DND-41 (cell line): ENCODE measurements at regions not wholly inside any gene's neighbourhood (a gene's known extent, or its start where the extent isn't known, plus 50 kb on each side); places are given as distances from the start of the nearest gene placed in this dataset.

Experiments
- ATAC-seq: fragments of 200-7000 bp; cut with Tn5 transposase; 3 replicates; pipeline ENCODE4 v1.9.1; 2021; ENCODE audit warnings: low read depth; ENCODE audit not compliant: insufficient read depth
- DNase-seq: peaks from one replicate; pipeline ENCODE4 v3.0.0-alpha.2; 2020
- H2AFZ ChIP-seq: 2 replicates; pipeline ENCODE4 v1.6.0; 2012; ENCODE audit warnings: low read depth, low read length
- H3K27ac ChIP-seq: 2 replicates; pipeline ENCODE4 v1.5.1; 2012; ENCODE audit warnings: low read length, inconsistent platforms
- H3K27me3 ChIP-seq: fragments of 200-600 bp; sonication (generic); 2 replicates; pipeline ENCODE4 v1.6.0; 2012; ENCODE audit warnings: low read length, mild to moderate bottlenecking, inconsistent platforms; ENCODE audit not compliant: insufficient read depth, poor library complexity
- H3K36me3 ChIP-seq: 2 replicates; pipeline ENCODE4 v1.5.1; 2012; ENCODE audit warnings: low read length, inconsistent platforms; ENCODE audit not compliant: insufficient read depth
- H3K4me1 ChIP-seq: 2 replicates; pipeline ENCODE4 v1.5.1; 2012; ENCODE audit warnings: mild to moderate bottlenecking, low read length; ENCODE audit not compliant: insufficient read depth
- H3K4me2 ChIP-seq: 2 replicates; pipeline ENCODE4 v1.6.0; 2012; ENCODE audit warnings: mild to moderate bottlenecking, moderate library complexity, low read length, inconsistent platforms; ENCODE audit not compliant: insufficient read depth
- H3K4me3 ChIP-seq, 2 experiments: fragments of 200-600 bp in 1 of 2; shearing (Covaris generic) in 1 of 2; 2 replicates each; pipeline ENCODE4 v1.5.1; 2012 to 2016; ENCODE audit warnings: inconsistent platforms in 2 of 2, low read length in 2 of 2, mild to moderate bottlenecking in 2 of 2, low read depth in 1 of 2, moderate library complexity in 1 of 2
- H3K79me2 ChIP-seq: 2 replicates; pipeline ENCODE4 v1.6.0; 2012; ENCODE audit warnings: low read length, inconsistent platforms; ENCODE audit not compliant: insufficient read depth
- H3K9ac ChIP-seq: 2 replicates; pipeline ENCODE4 v1.6.0; 2012; ENCODE audit warnings: low read depth, mild to moderate bottlenecking, inconsistent platforms, low read length, moderate library complexity
- H3K9me3 ChIP-seq: 2 replicates; pipeline ENCODE4 v1.5.1; 2012; ENCODE audit warnings: low read length, moderate library complexity, mild to moderate bottlenecking, inconsistent platforms; ENCODE audit not compliant: insufficient read depth, severe bottlenecking
- H4K20me1 ChIP-seq: 2 replicates; pipeline ENCODE4 v1.6.0; 2012; ENCODE audit warnings: low read length; ENCODE audit not compliant: insufficient read depth
- EZH2 ChIP-seq: IDR thresholded peaks from 3 replicates; pipeline ENCODE4 v1.6.1; 2012; ENCODE audit warnings: borderline replicate concordance, low read depth, mild to moderate bottlenecking, moderate library complexity, low read length, inconsistent platforms; ENCODE audit not compliant: severe bottlenecking
- TF ChIP-seq, protein P1 (sequence below): IDR thresholded peaks from 2 replicates; pipeline ENCODE4 v1.5.1; 2012; ENCODE audit warnings: borderline replicate concordance, low read length, moderate library complexity, mild to moderate bottlenecking; ENCODE audit not compliant: poor library complexity, severe bottlenecking; ENCODE audit errors: extremely low read depth

DNA sequence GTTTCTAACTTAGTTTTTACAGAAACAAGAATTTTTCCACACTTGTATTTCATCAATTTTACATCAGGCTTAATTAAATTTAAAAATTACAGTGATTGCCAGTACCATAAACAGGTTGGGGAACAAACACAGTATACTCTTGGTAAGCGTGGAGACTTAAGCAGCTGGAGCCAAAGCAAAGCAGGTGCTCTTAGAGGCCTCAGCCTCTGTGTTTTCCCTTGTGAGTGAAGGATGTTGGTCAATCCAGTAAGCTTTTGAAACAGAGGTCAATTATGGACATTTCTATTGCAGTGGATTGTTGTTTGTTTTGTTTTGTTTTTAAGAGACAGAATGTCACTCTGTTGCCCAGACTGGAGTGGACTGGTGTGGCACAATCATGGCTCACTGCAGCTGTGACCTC, 100.6 kb upstream of the CELF2 start:
- Histone ChIP-seq H3K9ac (no peak overlapping the region), H3K36me3 (no peaks in the 10 kb centered on the region), H3K4me3 (no peak overlapping the region), H3K27me3 (peaks cover 5% of the 10 kb centered on the region), H2AFZ (no peak overlapping the region), H3K79me2 (no peaks in the 10 kb centered on the region), H4K20me1 (no peaks in the 10 kb centered on the region), H3K4me2 (no peak overlapping the region), H3K4me1 (peaks cover 7% of the 10 kb centered on the region; the same call in 1 of the 2 replicates), H3K27ac (no peak overlapping the region), H3K9me3 (no peaks in the 10 kb centered on the region)
- no peak for TF ChIP-seq EZH2
- TF ChIP-seq, protein P1, sequence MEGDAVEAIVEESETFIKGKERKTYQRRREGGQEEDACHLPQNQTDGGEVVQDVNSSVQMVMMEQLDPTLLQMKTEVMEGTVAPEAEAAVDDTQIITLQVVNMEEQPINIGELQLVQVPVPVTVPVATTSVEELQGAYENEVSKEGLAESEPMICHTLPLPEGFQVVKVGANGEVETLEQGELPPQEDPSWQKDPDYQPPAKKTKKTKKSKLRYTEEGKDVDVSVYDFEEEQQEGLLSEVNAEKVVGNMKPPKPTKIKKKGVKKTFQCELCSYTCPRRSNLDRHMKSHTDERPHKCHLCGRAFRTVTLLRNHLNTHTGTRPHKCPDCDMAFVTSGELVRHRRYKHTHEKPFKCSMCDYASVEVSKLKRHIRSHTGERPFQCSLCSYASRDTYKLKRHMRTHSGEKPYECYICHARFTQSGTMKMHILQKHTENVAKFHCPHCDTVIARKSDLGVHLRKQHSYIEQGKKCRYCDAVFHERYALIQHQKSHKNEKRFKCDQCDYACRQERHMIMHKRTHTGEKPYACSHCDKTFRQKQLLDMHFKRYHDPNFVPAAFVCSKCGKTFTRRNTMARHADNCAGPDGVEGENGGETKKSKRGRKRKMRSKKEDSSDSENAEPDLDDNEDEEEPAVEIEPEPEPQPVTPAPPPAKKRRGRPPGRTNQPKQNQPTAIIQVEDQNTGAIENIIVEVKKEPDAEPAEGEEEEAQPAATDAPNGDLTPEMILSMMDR = no peak
- DNase-seq (no peak), ATAC-seq (no peak)

DNA sequence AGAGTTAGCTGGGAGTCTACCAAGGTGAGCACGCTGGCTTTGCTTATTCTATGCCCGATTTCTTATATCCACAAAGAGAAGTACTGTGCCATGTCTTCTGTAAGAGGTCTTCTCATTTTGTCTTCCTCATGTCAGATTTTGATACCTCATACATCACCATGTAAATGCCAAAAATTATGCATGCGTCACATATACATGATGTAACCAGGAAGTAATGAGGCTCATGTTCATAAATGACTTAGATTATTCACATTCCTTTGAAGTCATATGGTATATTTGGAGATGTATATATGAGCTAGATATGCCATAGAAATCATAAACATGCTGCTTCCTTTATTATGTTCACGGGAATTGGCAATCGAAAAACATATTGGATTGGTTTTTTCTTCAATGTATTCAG, 97.7 kb upstream of the CELF2 start:
- Histone ChIP-seq H3K4me2 (no peak overlapping the region), H4K20me1 (no peaks in the 10 kb centered on the region), H3K36me3 (no peaks in the 10 kb centered on the region), H3K27ac (no peak overlapping the region), H3K9me3 (no peaks in the 10 kb centered on the region), H3K4me3 (no peak overlapping the region), H3K79me2 (no peaks in the 10 kb centered on the region), H3K4me1 (peaks cover 4% of the 10 kb centered on the region; the same call in 1 of the 2 replicates), H2AFZ (no peak overlapping the region), H3K9ac (no peak overlapping the region), H3K27me3 (peaks cover 5% of the 10 kb centered on the region)
- TF ChIP-seq, protein P1 = no peak
- TF ChIP-seq EZH2 = no peak
- ATAC-seq (no peak), DNase-seq (no peak)

DNA sequence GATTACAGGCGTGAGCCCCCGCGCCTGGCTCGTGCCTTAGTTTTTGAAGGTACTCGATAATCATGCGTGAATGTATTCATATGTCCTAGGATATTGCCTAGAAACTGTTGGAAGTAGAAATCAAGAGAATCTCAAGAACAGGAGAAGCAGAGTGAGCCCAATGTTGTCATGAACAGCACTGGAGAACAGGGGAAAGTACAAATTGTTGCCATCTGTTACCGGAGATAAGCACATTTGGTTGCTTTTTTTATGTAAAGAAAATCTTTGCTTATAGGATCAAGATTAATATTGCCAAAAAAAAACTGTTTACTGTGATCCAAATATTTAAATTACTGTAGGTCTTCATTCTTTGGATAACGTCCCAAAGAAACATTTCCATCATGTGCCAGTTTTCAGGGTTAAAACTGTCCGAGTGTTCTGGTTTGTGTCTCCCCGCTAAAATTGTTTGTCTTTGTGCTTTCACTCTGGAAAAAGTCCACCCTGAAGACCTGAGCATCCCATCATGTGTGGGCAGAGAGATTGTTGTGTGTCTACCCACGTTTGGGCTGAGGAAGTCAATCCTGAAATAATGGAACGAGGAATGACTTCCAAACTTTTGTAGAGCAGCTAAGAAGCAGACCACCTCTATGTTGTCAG, 95.7 kb upstream of the CELF2 start:
- TF ChIP-seq EZH2 = no peak
- TF ChIP-seq, protein P1 = no peak
- Histone ChIP-seq H3K36me3 (no peaks in the 10 kb centered on the region), H3K27ac (no peak overlapping the region), H3K9ac (no peak overlapping the region), H3K4me2 (no peak overlapping the region), H3K4me1 (no peaks in the 10 kb centered on the region), H3K9me3 (no peaks in the 10 kb centered on the region), H2AFZ (no peak overlapping the region), H3K27me3 (peaks cover 5% of the 10 kb centered on the region), H3K79me2 (no peaks in the 10 kb centered on the region), H3K4me3 (no peak overlapping the region), H4K20me1 (no peaks in the 10 kb centered on the region)
- no peak for DNase-seq
- ATAC-seq = no peak
